ENCODE measurements at regions not wholly inside any gene's neighbourhood (a gene's known extent, or its start where the extent isn't known, plus 50 kb on each side); places are given as distances from the start of the nearest gene placed in this dataset.

DNA sequence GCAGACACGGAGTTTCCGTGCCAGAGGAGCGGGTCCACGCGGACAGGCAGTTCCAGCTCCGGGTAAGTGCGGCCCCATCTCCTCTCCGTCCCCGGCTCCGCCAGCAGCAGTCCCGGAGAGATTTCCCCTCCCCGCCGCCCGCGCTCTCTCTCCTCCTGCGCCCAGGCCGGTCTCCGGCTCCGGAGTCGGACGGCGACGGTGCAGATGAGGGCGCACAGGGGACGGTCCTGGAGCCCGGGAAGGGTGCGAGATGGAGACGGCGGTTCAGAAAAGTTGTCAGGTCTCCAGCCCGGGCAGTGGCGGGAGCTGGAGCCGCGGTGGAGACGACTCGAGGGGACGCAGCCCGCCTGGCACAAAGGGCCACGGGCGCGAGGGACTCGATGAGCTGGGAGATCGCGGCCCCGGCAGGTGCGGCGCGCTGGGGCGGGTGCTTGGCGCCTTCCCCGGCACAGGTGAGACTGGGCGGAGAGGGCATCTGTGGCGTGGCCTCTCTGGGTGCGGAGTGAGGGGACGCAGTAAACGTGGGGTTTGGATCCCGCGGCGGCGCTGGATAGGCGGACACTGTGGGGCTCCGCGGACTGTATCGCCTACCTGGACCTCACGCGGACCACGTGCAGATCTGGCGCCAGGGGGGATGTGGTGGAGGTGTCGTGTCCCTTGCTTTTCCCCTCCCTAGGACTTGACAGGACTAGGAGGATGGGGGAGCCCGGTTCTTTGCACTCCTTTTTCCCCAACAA, 1540.3 kb upstream of the TMEM132C start:
- Histone ChIP-seq H3K4me3 (replicated peaks in 1 of 3; ENCODE audit: insufficient read depth in 1 of 3, low read depth in 1 of 3, low read length in 3 of 3) (no peak overlapping the region), H3K9me3 (replicated peaks; ENCODE audit: control insufficient read depth, insufficient read depth, low read length) (peaks cover 4% of the 10 kb centered on the region), H3K79me2 (ENCODE audit: control insufficient read depth, insufficient read depth, low read length) (no peaks in the 10 kb centered on the region), H2AFZ (ENCODE audit: low read depth, low read length) (no peak overlapping the region), H3K4me1 (ENCODE audit: control insufficient read depth, extremely low read depth, insufficient read depth, low read length) (no peaks in the 10 kb centered on the region), H3K27ac (ENCODE audit: insufficient read depth, low read depth, low read length) (no peak overlapping the region), H3K4me2 (ENCODE audit: insufficient read depth, low read length) (no peak overlapping the region), H3K36me3 (ENCODE audit: control insufficient read depth in 2 of 2, extremely low read depth in 1 of 2, insufficient read depth in 2 of 2, low read length in 2 of 2) (no peaks in the 10 kb centered on the region), H3K9me1 (replicated peaks; ENCODE audit: control insufficient read depth, extremely low read depth, insufficient read depth, low read length) (no peaks in the 10 kb centered on the region), H3K27me3 (ENCODE audit: control insufficient read depth in 2 of 2, insufficient read depth in 2 of 2, low read length in 2 of 2) (no peaks in the 10 kb centered on the region), H4K20me1 (replicated peaks; ENCODE audit: control insufficient read depth, extremely low read depth, insufficient read depth, low read length) (no peaks in the 10 kb centered on the region), H3K9ac (replicated peaks; ENCODE audit: extremely low read depth, insufficient read depth, low read length) (no peak overlapping the region)
- ChIA-PET CTCF (no interaction called here), POLR2A (no interaction called here)
- no peak for DNase-seq (ENCODE audit: low read depth, low spot score)
- dilution Hi-C loops (cut with MboI; ENCODE audit: extremely low pct_ligation_motif_present, low sequenced_read_pairs) (no loop called here), intact Hi-C loops (cut with micrococcal nuclease) (no loop called here)
- BruUV-seq (replicated peaks) = no TSS peak
- TF ChIP-seq FOS (IDR thresholded peaks at IDR 0.05; ENCODE audit: borderline replicate concordance, insufficient read depth, low read length) (no peak), EZH2 (IDR thresholded peaks at IDR 0.05; ENCODE audit: borderline replicate concordance, low read depth, low read length, severe bottlenecking) (no peak), GATA2 (IDR thresholded peaks at IDR 0.05; ENCODE audit: insufficient read depth, insufficient read length, low read depth, low read length) (no peak), MYC (IDR thresholded peaks at IDR 0.05; ENCODE audit: low read depth, low read length) (no peak)
- TF ChIP-seq, protein P1, sequence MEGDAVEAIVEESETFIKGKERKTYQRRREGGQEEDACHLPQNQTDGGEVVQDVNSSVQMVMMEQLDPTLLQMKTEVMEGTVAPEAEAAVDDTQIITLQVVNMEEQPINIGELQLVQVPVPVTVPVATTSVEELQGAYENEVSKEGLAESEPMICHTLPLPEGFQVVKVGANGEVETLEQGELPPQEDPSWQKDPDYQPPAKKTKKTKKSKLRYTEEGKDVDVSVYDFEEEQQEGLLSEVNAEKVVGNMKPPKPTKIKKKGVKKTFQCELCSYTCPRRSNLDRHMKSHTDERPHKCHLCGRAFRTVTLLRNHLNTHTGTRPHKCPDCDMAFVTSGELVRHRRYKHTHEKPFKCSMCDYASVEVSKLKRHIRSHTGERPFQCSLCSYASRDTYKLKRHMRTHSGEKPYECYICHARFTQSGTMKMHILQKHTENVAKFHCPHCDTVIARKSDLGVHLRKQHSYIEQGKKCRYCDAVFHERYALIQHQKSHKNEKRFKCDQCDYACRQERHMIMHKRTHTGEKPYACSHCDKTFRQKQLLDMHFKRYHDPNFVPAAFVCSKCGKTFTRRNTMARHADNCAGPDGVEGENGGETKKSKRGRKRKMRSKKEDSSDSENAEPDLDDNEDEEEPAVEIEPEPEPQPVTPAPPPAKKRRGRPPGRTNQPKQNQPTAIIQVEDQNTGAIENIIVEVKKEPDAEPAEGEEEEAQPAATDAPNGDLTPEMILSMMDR (IDR thresholded peaks at IDR 0.05; ENCODE audit: extremely low read depth in 1 of 2, insufficient read depth in 1 of 2, low read depth in 1 of 2, low read length in 2 of 2) = no peak
- TF ChIP-seq, protein P2, sequence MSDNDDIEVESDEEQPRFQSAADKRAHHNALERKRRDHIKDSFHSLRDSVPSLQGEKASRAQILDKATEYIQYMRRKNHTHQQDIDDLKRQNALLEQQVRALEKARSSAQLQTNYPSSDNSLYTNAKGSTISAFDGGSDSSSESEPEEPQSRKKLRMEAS (IDR thresholded peaks at IDR 0.05; ENCODE audit: insufficient read depth, insufficient read length) = no peak
- no peak for FAIRE-seq

Measured in endothelial cell of umbilical vein (primary cell).